ENCODE measurements at regions not wholly inside any gene's neighbourhood (a gene's known extent, or its start where the extent isn't known, plus 50 kb on each side); places are given as distances from the start of the nearest gene placed in this dataset.

DNA sequence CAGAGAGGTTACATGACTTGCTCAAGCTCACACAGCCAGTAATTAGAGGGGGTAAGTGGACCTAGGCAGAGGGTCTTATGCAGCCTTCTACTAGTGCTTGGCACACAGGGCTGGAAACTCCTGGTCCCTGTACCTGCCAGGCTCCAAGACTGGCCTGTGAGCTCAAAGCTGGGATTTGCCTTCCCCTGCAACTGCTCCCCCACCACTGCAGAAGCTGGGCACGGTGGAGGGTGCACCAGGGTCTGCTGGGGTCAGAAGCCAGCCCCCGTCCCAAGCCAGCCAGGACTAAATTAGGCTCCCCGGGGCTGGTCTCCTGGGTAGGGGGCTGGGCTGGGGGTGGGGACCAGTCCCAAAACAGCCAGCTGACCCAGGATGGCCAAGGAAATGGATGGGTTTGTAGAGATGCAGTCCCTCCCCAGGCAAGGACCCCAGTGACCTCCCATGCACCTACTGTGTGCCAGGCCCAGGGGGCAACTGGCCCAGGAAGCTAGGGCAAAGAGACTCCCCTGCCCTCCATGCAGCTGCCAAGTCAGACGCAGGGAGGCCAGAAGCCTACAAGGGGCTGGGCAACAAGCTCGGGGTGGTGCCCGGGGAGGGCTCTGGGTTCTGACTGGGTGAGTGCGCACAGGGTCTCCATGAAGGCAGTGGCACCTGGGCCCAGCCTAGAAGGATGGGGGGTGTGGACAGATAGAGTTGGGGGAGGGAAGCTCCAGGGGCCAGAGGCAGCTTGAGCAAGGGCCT lies 51.8 kb upstream of the LINGO1 start:
- TF ChIP-seq, protein P1, sequence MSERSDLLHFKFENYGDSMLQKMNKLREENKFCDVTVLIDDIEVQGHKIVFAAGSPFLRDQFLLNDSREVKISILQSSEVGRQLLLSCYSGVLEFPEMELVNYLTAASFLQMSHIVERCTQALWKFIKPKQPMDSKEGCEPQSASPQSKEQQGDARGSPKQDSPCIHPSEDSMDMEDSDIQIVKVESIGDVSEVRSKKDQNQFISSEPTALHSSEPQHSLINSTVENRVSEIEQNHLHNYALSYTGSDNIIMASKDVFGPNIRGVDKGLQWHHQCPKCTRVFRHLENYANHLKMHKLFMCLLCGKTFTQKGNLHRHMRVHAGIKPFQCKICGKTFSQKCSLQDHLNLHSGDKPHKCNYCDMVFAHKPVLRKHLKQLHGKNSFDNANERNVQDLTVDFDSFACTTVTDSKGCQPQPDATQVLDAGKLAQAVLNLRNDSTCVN (tag by site-specific recombination; optimal IDR thresholded peaks at IDR 0.05), result no peak
- no peak for TF ChIP-seq ZNF112 (tag by site-specific recombination; IDR thresholded peaks at IDR 0.05)

Measured in HEK293 (cell line).